ENCODE measurements at regions not wholly inside any gene's neighbourhood (a gene's known extent, or its start where the extent isn't known, plus 50 kb on each side); places are given as distances from the start of the nearest gene placed in this dataset.
"Not testable (repeated sequence)": the region's sequence is repeated elsewhere in the genome, so short reads cannot be mapped to it uniquely, and the experiment has no call there.

- H3K36me3 Mint-ChIP-seq (ENCODE audit: low read depth) = no peaks in the 10 kb centered on the region
- ChIA-PET POLR2A (no interaction called here), CTCF (interaction anchor here (1.1 to 4.5 kb wide), 6 partner anchors 10 to 191 kb away, joined by 3 to 33 read pairs (median 4); no protein-coding TSS in a partner anchor)
- H3K4me1 Mint-ChIP-seq = peaks cover 3% of the 10 kb centered on the region
- no peak overlapping the region for H3K27ac Mint-ChIP-seq
- TF ChIP-seq CTCF (IDR thresholded peaks at IDR 0.05) = no peak
- no peak overlapping the region for H3K4me3 Mint-ChIP-seq
- intact Hi-C loops (cut with micrococcal nuclease) = loop anchor here (1.0 kb wide), 1 partner anchor 185 kb away; no protein-coding TSS in a partner anchor
- ATAC-seq (ENCODE audit: low read depth) (no peak), DNase-seq (no peak)
- no peaks in the 10 kb centered on the region for H3K27me3 Mint-ChIP-seq
- H3K9me3 Mint-ChIP-seq = no peaks in the 10 kb centered on the region
These were observed 80.9 kb upstream of the KYNU start for GRCh38 chr2:142796588-142796987.

- ChIA-PET POLR2A (no interaction called here), CTCF (interaction anchor here (1.1 to 4.5 kb wide), 6 partner anchors 9 to 192 kb away, joined by 3 to 33 read pairs (median 4); no protein-coding TSS in a partner anchor)
- H3K9me3 Mint-ChIP-seq = no peaks in the 10 kb centered on the region
- H3K36me3 Mint-ChIP-seq (ENCODE audit: low read depth) = no peaks in the 10 kb centered on the region
- ATAC-seq (ENCODE audit: low read depth) (no peak), DNase-seq (no peak)
- H3K27me3 Mint-ChIP-seq = no peaks in the 10 kb centered on the region
- no peak for TF ChIP-seq CTCF (IDR thresholded peaks at IDR 0.05)
- H3K4me3 Mint-ChIP-seq = no peak overlapping the region
- H3K27ac Mint-ChIP-seq = no peak overlapping the region
- intact Hi-C loops (cut with micrococcal nuclease) = loop anchor here (1.0 kb wide), 1 partner anchor 185 kb away; no protein-coding TSS in a partner anchor
- peaks cover 6% of the 10 kb centered on the region for H3K4me1 Mint-ChIP-seq
These were observed 81.3 kb upstream of the KYNU start for GRCh38 chr2:142796161-142796560.

- ChIA-PET CTCF (interaction anchor here (0.7 to 1.1 kb wide), 2 partner anchors 188 to 195 kb away, joined by 3 read pairs; no protein-coding TSS in a partner anchor), POLR2A (no interaction called here)
- no peak overlapping the region for H3K27ac Mint-ChIP-seq
- H3K4me1 Mint-ChIP-seq = peaks cover 9% of the 10 kb centered on the region
- H3K36me3 Mint-ChIP-seq (ENCODE audit: low read depth) = no peaks in the 10 kb centered on the region
- no peak for TF ChIP-seq CTCF (IDR thresholded peaks at IDR 0.05)
- intact Hi-C loops (cut with micrococcal nuclease) = no loop called here
- no peak overlapping the region for H3K4me3 Mint-ChIP-seq
- no peaks in the 10 kb centered on the region for H3K9me3 Mint-ChIP-seq
- DNase-seq (no peak), ATAC-seq (ENCODE audit: low read depth) (no peak)
- H3K27me3 Mint-ChIP-seq = no peaks in the 10 kb centered on the region
These were observed 82.6 kb upstream of the KYNU start for GRCh38 chr2:142794850-142795249.

- H3K9me3 Mint-ChIP-seq; H3K4me3 Mint-ChIP-seq; POLR2A ChIA-PET; ATAC-seq (ENCODE audit: low read depth); intact Hi-C loops (cut with micrococcal nuclease); H3K27ac Mint-ChIP-seq; H3K27me3 Mint-ChIP-seq; H3K36me3 Mint-ChIP-seq (ENCODE audit: low read depth); DNase-seq; H3K4me1 Mint-ChIP-seq: not testable (repeated sequence)
- CTCF ChIA-PET = interaction anchor here (1.7 kb wide), 1 partner anchor 198 kb away, joined by 5 read pairs; no protein-coding TSS in a partner anchor
These were observed 85.1 kb upstream of the KYNU start for GRCh38 chr2:142792328-142792727.

DNA sequence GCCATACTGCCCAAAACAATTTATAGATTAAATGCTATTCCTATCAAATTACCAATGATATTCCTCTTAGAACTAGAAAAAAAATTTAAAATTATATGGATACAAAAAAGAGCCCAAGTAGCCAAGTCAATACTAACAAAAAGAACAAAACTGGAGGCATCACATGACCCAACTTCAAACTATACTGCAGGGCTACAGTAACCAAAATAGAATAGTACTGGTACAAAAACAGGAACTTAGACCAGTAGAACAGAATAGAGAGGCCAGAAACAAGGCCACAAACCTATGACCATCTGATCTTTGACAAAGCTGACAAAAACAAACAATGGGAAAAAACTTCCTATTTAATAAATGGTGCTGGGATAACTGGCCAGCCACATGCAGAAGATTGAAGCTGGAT is 86.1 kb upstream of the KYNU start:
- no peaks in the 10 kb centered on the region for H3K27me3 Mint-ChIP-seq
- H3K4me3 Mint-ChIP-seq = no peak overlapping the region
- CTCF ChIA-PET = no interaction called here
- no peak for DNase-seq
- intact Hi-C loops (cut with micrococcal nuclease) = no loop called here
- TF ChIP-seq CTCF (IDR thresholded peaks at IDR 0.05) = no peak
- no peak overlapping the region for H3K27ac Mint-ChIP-seq
- H3K4me1 Mint-ChIP-seq = peaks cover 7% of the 10 kb centered on the region
- H3K9me3 Mint-ChIP-seq = no peaks in the 10 kb centered on the region
- no peak for ATAC-seq (ENCODE audit: low read depth)
- POLR2A ChIA-PET = no interaction called here
- H3K36me3 Mint-ChIP-seq (ENCODE audit: low read depth) = no peaks in the 10 kb centered on the region
